ENCODE measurements at regions not wholly inside any gene's neighbourhood (a gene's known extent, or its start where the extent isn't known, plus 50 kb on each side); places are given as distances from the start of the nearest gene placed in this dataset.

DNA sequence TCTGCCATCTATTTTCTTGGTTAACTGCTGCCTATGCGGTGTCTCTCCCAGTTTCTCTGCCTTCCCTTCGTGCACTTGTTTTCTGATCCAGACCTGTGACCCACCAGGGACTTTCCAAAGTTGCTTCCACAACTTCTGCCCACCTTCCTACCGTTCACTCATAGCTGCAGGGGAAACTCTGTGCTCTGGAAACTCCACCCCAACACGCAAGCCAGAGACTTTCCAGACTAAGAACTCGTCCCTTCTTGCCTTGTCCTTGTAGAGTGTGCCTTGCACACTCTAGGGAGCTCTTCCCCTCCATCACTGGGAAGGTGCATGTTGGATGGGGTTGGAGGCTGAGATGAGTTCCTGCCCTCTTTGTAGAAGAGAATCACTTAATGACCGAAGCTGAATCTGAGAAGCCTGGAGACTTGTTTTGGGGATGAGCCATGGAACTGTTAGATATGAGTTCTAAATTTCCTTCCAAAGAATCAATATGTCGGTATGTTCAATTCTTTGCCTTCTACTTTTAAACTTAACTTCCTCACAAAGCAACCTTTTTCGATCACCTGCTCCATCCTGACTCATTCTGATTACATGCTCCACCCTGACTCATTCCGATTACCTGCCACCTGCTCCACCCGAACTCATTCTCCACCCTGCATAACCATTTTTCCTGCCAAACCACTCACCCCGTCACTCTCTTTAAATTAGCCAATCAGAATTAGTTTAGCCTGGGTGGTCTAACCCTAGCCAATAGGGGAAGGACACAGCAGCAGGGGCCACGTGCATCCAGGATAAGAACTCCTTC, 82.1 kb upstream of the CAPRIN2 start:
- 61 to 69% (median 64%) methylated on average over 12 of the region's 12 CpGs for WGBS, 5 donors
- H3K4me1 ChIP-seq = no peaks in the 10 kb centered on the region
- H3K36me3 ChIP-seq = no peaks in the 10 kb centered on the region
- intact Hi-C loops (cut with DNase I; ENCODE audit: low total_unique reads) = no loop called here
- peak in 1 of 2 donors; percentile 23 for DNase-seq
- H3K4me3 ChIP-seq = no peak overlapping the region
- peaks cover 0 to 43% (median 0%) of the 10 kb centered on the region in 3 donors for H3K27me3 ChIP-seq
- no peaks in the 10 kb centered on the region for H3K9me3 ChIP-seq
- H3K27ac ChIP-seq = no peak overlapping the region
- TF ChIP-seq POLR2A (IDR thresholded peaks at IDR 0.05) (no peak), EP300 (IDR thresholded peaks at IDR 0.05) (no peak), POLR2AphosphoS5 (IDR thresholded peaks at IDR 0.05) (no peak)
- TF ChIP-seq, protein P1, sequence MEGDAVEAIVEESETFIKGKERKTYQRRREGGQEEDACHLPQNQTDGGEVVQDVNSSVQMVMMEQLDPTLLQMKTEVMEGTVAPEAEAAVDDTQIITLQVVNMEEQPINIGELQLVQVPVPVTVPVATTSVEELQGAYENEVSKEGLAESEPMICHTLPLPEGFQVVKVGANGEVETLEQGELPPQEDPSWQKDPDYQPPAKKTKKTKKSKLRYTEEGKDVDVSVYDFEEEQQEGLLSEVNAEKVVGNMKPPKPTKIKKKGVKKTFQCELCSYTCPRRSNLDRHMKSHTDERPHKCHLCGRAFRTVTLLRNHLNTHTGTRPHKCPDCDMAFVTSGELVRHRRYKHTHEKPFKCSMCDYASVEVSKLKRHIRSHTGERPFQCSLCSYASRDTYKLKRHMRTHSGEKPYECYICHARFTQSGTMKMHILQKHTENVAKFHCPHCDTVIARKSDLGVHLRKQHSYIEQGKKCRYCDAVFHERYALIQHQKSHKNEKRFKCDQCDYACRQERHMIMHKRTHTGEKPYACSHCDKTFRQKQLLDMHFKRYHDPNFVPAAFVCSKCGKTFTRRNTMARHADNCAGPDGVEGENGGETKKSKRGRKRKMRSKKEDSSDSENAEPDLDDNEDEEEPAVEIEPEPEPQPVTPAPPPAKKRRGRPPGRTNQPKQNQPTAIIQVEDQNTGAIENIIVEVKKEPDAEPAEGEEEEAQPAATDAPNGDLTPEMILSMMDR (IDR thresholded peaks at IDR 0.05) = no peak

DNA sequence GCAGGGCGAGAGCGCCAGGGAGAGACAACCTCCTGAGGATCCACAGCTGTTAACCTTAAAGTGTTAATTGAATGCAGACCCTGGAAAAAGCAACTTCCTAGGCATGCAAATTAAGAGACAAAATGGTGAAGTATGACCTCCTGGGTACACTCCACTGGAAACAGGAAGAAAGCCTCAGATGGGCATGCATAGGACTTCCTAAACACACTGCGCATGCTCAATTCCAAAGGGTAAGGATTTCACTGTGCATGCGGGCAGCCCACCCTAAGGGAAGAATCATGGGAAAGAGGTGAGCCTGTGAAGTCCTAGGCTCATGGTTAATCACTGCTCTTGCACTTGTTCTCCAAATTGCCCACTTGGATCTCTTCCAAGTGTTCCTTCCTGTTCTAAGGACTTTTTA, 80.5 kb upstream of the CAPRIN2 start:
- Histone ChIP-seq H3K4me3 (no peak overlapping the region), H3K9me3 (no peaks in the 10 kb centered on the region), H3K27ac (no peak overlapping the region), H3K36me3 (no peaks in the 10 kb centered on the region), H3K27me3 (peaks cover 0 to 47% (median 0%) of the 10 kb centered on the region in 3 donors), H3K4me1 (no peaks in the 10 kb centered on the region)
- intact Hi-C loops (cut with DNase I; ENCODE audit: low total_unique reads) = no loop called here
- TF ChIP-seq POLR2A (IDR thresholded peaks at IDR 0.05) (no peak), POLR2AphosphoS5 (IDR thresholded peaks at IDR 0.05) (no peak)
- TF ChIP-seq, protein P1 (IDR thresholded peaks at IDR 0.05) = no peak
- WGBS, 5 donors = 77 to 92% (median 84%) methylated on average over 4 of the region's 4 CpGs
- no peak for DNase-seq

DNA sequence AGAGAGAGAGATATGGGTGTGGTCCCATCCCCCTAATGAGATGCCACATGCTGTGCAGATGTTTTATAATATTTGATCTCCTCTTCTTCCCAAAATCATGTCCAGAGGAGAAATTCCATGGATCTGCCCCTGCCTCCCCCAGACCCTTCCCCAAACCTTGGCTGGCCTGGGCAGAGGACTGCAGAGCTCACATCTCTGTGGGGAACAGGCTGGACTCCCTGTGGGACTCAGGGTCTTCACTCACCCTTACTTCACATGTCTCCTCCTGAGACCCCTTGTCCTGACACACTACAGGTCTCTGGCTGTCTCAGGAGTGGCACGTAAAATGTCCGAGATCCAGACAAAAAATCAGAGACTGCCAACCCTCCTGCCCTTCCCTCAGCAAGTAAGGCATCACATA, 76.0 kb upstream of the CAPRIN2 start:
- peaks cover 0 to 27% (median 0%) of the 10 kb centered on the region in 3 donors for H3K27me3 ChIP-seq
- DNase-seq = no peak
- no peaks in the 10 kb centered on the region for H3K4me1 ChIP-seq
- H3K36me3 ChIP-seq = no peaks in the 10 kb centered on the region
- no peak overlapping the region for H3K4me3 ChIP-seq
- TF ChIP-seq EP300 (IDR thresholded peaks at IDR 0.05) = no peak
- TF ChIP-seq, protein P1 (IDR thresholded peaks at IDR 0.05) = no peak
- no peak for TF ChIP-seq POLR2AphosphoS5 (IDR thresholded peaks at IDR 0.05)
- TF ChIP-seq POLR2A (IDR thresholded peaks at IDR 0.05) = no peak
- H3K27ac ChIP-seq = no peak overlapping the region
- WGBS, 5 donors = 88 to 95% (median 91%) methylated on average over 2 of the region's 2 CpGs
- intact Hi-C loops (cut with DNase I; ENCODE audit: low total_unique reads) = no loop called here
- no peaks in the 10 kb centered on the region for H3K9me3 ChIP-seq

DNA sequence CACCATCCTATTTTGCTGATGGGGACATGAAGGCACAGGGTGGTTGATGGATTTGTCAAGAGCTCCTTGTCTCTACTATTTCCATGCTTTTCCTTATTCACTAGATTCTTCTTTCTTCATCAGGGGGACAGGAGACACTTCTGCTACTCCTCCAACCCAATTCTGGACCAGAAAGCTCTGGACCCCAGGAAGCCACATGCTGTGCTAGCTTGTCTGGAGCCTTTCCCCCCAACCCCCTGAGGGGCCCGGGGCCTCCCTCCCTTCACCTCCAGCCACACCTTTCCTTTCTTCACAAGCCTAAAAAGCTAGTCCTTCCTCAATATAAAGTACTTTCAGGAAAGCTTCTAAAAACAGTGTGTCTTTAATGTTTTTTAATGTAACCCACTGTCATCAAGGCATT, 75.1 kb upstream of the CAPRIN2 start:
- H3K9me3 ChIP-seq = no peaks in the 10 kb centered on the region
- TF ChIP-seq POLR2A (IDR thresholded peaks at IDR 0.05) (no peak), POLR2AphosphoS5 (IDR thresholded peaks at IDR 0.05) (no peak), EP300 (IDR thresholded peaks at IDR 0.05) (no peak)
- TF ChIP-seq, protein P1 (IDR thresholded peaks at IDR 0.05) = no peak
- DNase-seq = no peak
- H3K27me3 ChIP-seq = peaks cover 0 to 18% (median 0%) of the 10 kb centered on the region in 3 donors
- intact Hi-C loops (cut with DNase I; ENCODE audit: low total_unique reads) = no loop called here
- 46 to 93% (median 66%) methylated on average over 1 of the region's 1 CpG for WGBS, 5 donors
- H3K4me3 ChIP-seq = no peak overlapping the region
- no peak overlapping the region for H3K27ac ChIP-seq
- H3K36me3 ChIP-seq = no peaks in the 10 kb centered on the region
- H3K4me1 ChIP-seq = no peaks in the 10 kb centered on the region
